Gastrocnemius medialis (tissue), 4 donors: ENCODE measurements at regions not wholly inside any gene's neighbourhood (a gene's known extent, or its start where the extent isn't known, plus 50 kb on each side); places are given as distances from the start of the nearest gene placed in this dataset.

Experiments
- POLR2A ChIP-seq, 2 donors: fragments of 450-650 bp; IDR thresholded peaks; one replicate each; pipeline ENCODE4 v1.6.1; 2017; ENCODE audit warnings: antibody characterized with exemption in 2 of 2, mild to moderate bottlenecking in 2 of 2, moderate library complexity in 2 of 2
- TF ChIP-seq, protein P1 (sequence below), 5 experiments: fragments of 450-650 bp in 3 of 5; fragments of 200-600 bp in 2 of 5; sonication (generic) in 2 of 5; IDR thresholded peaks in 4 of 5; conservative IDR thresholded peaks in 1 of 5; 1 replicate in 4 of 5; 2 replicates in 1 of 5; pipeline ENCODE4 v1.5.1; 2016 to 2019; ENCODE audit warnings: antibody characterized with exemption in 5 of 5, mild to moderate bottlenecking in 3 of 5, moderate library complexity in 3 of 5

DNA sequence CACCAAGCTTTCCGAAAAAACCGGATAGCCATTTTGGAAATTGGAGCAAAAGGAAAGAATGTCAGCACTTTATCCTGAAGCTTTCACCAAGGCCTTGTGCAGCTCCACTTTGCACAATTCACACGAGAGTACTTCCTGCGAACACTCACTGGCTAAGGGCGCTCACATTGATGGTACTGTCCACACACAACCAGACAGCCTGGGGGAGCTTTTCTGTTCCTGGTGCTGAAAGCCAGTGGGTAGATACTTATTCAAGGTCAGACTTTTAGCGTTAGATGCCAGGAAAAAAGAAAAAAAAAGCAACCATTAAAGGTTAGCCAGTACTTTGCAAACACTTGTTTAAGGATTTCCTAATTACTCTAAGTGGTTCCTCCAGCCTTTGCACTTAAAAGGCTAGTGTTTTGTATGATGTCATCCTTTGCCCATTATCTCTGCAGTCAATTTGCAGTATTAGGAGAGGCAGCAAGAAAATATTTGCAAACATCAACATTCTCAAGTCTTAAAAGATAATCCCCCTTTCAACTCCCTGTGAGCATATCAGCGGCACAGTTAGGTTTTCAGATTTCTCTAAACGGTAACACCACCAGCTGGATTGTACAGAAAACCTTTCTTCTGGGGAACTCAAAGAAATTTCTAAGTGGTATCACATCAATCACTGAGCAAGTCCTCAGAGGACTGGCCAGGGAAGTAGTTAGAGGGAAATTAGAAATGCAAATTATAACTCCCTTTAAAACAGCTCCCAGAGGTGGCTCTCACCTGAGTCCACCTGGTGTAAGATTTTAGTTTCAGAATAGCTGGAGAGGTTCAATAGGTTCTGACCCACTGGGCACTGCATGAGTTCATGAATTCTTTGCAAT is 243.4 kb upstream of the IRX5 start:
- TF ChIP-seq, protein P1, sequence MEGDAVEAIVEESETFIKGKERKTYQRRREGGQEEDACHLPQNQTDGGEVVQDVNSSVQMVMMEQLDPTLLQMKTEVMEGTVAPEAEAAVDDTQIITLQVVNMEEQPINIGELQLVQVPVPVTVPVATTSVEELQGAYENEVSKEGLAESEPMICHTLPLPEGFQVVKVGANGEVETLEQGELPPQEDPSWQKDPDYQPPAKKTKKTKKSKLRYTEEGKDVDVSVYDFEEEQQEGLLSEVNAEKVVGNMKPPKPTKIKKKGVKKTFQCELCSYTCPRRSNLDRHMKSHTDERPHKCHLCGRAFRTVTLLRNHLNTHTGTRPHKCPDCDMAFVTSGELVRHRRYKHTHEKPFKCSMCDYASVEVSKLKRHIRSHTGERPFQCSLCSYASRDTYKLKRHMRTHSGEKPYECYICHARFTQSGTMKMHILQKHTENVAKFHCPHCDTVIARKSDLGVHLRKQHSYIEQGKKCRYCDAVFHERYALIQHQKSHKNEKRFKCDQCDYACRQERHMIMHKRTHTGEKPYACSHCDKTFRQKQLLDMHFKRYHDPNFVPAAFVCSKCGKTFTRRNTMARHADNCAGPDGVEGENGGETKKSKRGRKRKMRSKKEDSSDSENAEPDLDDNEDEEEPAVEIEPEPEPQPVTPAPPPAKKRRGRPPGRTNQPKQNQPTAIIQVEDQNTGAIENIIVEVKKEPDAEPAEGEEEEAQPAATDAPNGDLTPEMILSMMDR (IDR thresholded peaks at IDR 0.05 in 4 of 5, conservative IDR thresholded peaks at IDR 0.05 in 1 of 5) = no peak
- TF ChIP-seq POLR2A (IDR thresholded peaks at IDR 0.05) = no peak
